22Rv1 (cell line): ENCODE measurements at regions not wholly inside any gene's neighbourhood (a gene's known extent, or its start where the extent isn't known, plus 50 kb on each side); places are given as distances from the start of the nearest gene placed in this dataset.

ENCODE experiments used
- H3K27ac ChIP-seq: fragments of 450-650 bp; 2 replicates; pipeline ENCODE4 v1.5.1; 2017
- ZFX ChIP-seq: fragments of 450-650 bp; IDR thresholded peaks from 2 replicates; pipeline ENCODE4 v1.6.1; 2017; ENCODE audit warnings: antibody characterized with exemption, borderline replicate concordance
- TF ChIP-seq, protein P1 (sequence below): fragments of 450-650 bp; IDR thresholded peaks from 2 replicates; pipeline ENCODE4 v1.5.1; 2017; ENCODE audit warnings: mild to moderate bottlenecking

GRCh38 chr4:123046096-123046495, 123.7 kb upstream of the NUDT6 start:
- no peak overlapping the region for H3K27ac ChIP-seq
- TF ChIP-seq ZFX, result no peak
- TF ChIP-seq, protein P1, sequence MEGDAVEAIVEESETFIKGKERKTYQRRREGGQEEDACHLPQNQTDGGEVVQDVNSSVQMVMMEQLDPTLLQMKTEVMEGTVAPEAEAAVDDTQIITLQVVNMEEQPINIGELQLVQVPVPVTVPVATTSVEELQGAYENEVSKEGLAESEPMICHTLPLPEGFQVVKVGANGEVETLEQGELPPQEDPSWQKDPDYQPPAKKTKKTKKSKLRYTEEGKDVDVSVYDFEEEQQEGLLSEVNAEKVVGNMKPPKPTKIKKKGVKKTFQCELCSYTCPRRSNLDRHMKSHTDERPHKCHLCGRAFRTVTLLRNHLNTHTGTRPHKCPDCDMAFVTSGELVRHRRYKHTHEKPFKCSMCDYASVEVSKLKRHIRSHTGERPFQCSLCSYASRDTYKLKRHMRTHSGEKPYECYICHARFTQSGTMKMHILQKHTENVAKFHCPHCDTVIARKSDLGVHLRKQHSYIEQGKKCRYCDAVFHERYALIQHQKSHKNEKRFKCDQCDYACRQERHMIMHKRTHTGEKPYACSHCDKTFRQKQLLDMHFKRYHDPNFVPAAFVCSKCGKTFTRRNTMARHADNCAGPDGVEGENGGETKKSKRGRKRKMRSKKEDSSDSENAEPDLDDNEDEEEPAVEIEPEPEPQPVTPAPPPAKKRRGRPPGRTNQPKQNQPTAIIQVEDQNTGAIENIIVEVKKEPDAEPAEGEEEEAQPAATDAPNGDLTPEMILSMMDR, result no peak

GRCh38 chr4:123050018-123050417, 127.6 kb upstream of the NUDT6 start:
- TF ChIP-seq ZFX, result no peak
- TF ChIP-seq, protein P1, result no peak

GRCh38 chr4:123052007-123052406, 129.6 kb upstream of the NUDT6 start:
- no peak overlapping the region for H3K27ac ChIP-seq
- TF ChIP-seq, protein P1, result no peak
- TF ChIP-seq ZFX, result no peak

More at GRCh38 chr4:123050018-123050417, 127.6 kb upstream of the NUDT6 start:
- H3K27ac ChIP-seq, result no peak overlapping the region

DNA sequence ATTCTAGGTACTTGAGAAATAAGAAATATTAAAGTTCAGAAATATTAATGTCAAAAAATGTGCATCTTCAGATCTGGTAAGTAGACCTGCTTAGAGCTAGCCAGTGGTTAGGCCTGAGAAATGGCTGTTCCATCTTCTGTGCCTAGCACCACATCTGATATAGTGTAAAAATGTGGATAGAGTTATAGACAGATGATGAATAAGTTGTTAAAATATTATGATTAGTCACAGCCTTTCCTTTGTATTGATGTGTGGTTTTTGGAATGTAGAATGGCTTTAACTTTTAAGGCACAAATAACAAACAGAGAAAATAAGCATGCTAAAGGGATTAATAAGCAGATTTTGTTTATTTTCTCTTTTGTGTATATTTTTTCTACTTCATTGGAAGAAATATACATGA, 133.5 kb upstream of the NUDT6 start:
- TF ChIP-seq ZFX, result no peak
- TF ChIP-seq, protein P1, result no peak
- no peak overlapping the region for H3K27ac ChIP-seq

- TF ChIP-seq, protein P1, result no peak
- no peak for TF ChIP-seq ZFX
Observed at GRCh38 chr4:123060039-123060770, 137.8 kb upstream of the NUDT6 start.

GRCh38 chr4:123064390-123064789, 142.0 kb upstream of the NUDT6 start:
- TF ChIP-seq, protein P1, result no peak
- no peak for TF ChIP-seq ZFX
- H3K27ac ChIP-seq, result no peak overlapping the region

More at GRCh38 chr4:123060039-123060770, 137.8 kb upstream of the NUDT6 start:
- no peak overlapping the region for H3K27ac ChIP-seq

DNA sequence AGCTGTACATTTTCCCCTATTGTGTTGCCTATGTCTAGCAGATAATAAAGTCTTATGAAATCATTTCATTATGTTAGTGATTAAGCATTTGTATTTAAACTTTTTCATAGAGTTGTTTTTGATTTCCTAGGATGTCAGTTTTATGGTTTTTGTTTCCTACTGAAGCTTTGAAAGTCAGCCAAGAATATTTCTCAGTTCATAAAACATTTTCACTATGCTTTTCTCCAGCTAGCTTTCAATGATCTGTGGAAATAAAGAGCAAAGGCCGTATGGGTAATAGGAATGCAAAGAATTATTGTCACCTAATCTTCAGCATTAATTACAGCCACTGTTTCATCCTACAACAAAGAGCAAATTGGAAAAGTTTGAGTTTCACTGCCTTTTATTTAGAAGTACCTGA, 145.7 kb upstream of the NUDT6 start:
- TF ChIP-seq, protein P1, result no peak
- no peak for TF ChIP-seq ZFX

More for the DNA sequence above, 145.7 kb upstream of the NUDT6 start:
- no peak overlapping the region for H3K27ac ChIP-seq
